KG1 (cell line): ENCODE measurements at regions not wholly inside any gene's neighbourhood (a gene's known extent, or its start where the extent isn't known, plus 50 kb on each side); places are given as distances from the start of the nearest gene placed in this dataset.

Experiments
- DNase-seq: peaks from one replicate; lab custom pipeline; 2025; lab: John Stamatoyannopoulos, UW

- no peak for DNase-seq
Observed at GRCh38 chr11:8740129-8740528, 57.5 kb downstream of the RPL27A start.

- no peak for DNase-seq
Observed at GRCh38 chr11:8744423-8744822, 61.8 kb downstream of the RPL27A start.

GRCh38 chr11:8745431-8746253, 63.0 kb downstream of the RPL27A start:
- no peak for DNase-seq

- DNase-seq, result no peak
Observed at GRCh38 chr11:8746331-8746974, 63.9 kb downstream of the RPL27A start.

GRCh38 chr11:8747173-8747572, 64.6 kb downstream of the RPL27A start:
- DNase-seq, result no peak

GRCh38 chr11:8748317-8748716, 65.7 kb downstream of the RPL27A start:
- no peak for DNase-seq

- DNase-seq, result no peak
Observed at GRCh38 chr11:8749202-8749601, 66.6 kb downstream of the RPL27A start.

GRCh38 chr11:8754241-8754640, 71.6 kb downstream of the RPL27A start:
- no peak for DNase-seq

GRCh38 chr11:8756201-8756600, 73.6 kb downstream of the RPL27A start:
- DNase-seq, result no peak

GRCh38 chr11:8757047-8757446, 74.5 kb downstream of the RPL27A start:
- DNase-seq, result no peak

GRCh38 chr11:8757533-8757932, 74.9 kb downstream of the RPL27A start:
- no peak for DNase-seq

GRCh38 chr11:8758619-8759169, 76.1 kb downstream of the RPL27A start:
- DNase-seq, result no peak

GRCh38 chr11:8759634-8760033, 77.0 kb downstream of the RPL27A start:
- DNase-seq, result no peak

- no peak for DNase-seq
Observed at GRCh38 chr11:8760896-8761295, 78.3 kb downstream of the RPL27A start.

- DNase-seq, result no peak
Observed at GRCh38 chr11:8763070-8763685, 80.6 kb downstream of the RPL27A start.

GRCh38 chr11:8765294-8765693, 82.7 kb downstream of the RPL27A start:
- DNase-seq, result no peak

GRCh38 chr11:8766043-8766987, 83.7 kb downstream of the RPL27A start:
- DNase-seq, result no peak

- no peak for DNase-seq
Observed at GRCh38 chr11:8766988-8767374, 84.4 kb downstream of the RPL27A start.

- DNase-seq, result no peak
Observed at GRCh38 chr11:8767466-8768142, 85.0 kb downstream of the RPL27A start.

GRCh38 chr11:8768625-8769333, 86.2 kb downstream of the RPL27A start:
- DNase-seq, result no peak
